LNCAP (cell line): ENCODE measurements at regions not wholly inside any gene's neighbourhood (a gene's known extent, or its start where the extent isn't known, plus 50 kb on each side); places are given as distances from the start of the nearest gene placed in this dataset.

ENCODE experiments used
- TF ChIP-seq, protein P1 (sequence below): fragments of 450-650 bp; IDR thresholded peaks from 2 replicates; pipeline ENCODE4 v1.5.1; 2017; ENCODE audit warnings: mild to moderate bottlenecking

DNA sequence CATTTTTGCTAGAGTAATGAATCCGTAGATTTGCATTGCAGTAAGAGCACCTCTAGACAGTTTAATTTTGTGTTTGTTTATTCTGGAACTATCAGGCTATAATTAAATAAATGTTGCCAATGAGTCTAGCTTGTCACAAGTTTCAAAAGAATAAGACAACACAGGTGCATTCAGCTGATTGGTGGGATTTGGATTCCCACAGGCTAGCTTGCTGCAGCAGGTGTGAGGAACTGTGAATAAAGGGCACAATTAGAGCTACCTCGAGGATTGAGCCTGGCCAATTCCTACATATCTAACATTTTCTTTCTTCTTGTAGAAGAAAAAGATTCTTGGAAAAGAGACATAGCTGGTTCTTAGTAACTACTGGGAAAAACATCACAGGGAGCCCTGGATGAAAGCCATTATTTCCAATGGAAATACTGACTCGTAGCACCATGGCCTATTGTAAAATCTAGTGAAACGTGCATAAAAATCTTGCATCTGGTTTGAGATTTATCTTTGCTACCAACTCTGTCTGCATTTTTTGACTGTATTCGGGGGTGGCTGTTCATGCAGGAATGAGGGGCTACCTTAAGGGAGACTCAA, 360.9 kb downstream of the FGF9 start:
- TF ChIP-seq, protein P1, sequence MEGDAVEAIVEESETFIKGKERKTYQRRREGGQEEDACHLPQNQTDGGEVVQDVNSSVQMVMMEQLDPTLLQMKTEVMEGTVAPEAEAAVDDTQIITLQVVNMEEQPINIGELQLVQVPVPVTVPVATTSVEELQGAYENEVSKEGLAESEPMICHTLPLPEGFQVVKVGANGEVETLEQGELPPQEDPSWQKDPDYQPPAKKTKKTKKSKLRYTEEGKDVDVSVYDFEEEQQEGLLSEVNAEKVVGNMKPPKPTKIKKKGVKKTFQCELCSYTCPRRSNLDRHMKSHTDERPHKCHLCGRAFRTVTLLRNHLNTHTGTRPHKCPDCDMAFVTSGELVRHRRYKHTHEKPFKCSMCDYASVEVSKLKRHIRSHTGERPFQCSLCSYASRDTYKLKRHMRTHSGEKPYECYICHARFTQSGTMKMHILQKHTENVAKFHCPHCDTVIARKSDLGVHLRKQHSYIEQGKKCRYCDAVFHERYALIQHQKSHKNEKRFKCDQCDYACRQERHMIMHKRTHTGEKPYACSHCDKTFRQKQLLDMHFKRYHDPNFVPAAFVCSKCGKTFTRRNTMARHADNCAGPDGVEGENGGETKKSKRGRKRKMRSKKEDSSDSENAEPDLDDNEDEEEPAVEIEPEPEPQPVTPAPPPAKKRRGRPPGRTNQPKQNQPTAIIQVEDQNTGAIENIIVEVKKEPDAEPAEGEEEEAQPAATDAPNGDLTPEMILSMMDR: no peak

DNA sequence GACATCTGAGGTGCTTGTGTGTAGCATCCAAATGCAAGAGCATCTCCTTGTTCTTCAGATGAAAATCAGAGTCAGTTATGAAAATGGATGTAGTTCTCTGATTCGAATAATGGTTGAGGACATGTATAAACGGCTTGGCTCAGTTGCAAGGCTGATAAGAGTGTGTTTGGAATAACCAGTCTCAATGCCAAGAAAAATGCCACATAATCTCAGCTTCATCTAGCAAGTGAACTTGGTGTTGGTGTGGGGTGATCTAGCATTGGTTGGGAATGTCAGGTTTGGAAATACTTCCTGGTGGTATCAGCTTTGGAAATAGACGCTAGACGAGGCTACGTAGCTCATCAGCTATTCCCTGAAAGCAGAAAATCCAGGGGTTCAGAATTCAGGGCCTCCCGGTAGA, 362.0 kb downstream of the FGF9 start:
- TF ChIP-seq, protein P1: no peak

DNA sequence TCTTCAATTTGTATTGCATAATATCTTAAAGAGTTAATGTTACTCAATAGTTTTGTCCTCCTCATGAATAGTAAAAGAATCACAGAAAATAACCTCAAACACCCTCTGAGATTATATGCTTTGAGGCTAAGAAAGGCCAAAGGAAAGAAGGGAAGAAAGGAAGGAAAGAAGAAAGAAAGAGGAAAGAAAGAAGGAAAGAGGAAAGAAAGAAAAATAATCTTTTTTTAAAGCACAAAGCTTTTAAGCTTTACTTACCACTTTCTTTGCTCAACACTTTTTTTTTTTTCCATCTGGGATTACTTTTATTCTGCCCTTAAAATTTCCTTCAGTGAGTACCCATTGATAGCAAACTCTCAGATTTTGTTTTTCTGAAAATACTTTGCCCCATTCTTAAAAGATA, 369.1 kb downstream of the FGF9 start:
- TF ChIP-seq, protein P1: no peak

DNA sequence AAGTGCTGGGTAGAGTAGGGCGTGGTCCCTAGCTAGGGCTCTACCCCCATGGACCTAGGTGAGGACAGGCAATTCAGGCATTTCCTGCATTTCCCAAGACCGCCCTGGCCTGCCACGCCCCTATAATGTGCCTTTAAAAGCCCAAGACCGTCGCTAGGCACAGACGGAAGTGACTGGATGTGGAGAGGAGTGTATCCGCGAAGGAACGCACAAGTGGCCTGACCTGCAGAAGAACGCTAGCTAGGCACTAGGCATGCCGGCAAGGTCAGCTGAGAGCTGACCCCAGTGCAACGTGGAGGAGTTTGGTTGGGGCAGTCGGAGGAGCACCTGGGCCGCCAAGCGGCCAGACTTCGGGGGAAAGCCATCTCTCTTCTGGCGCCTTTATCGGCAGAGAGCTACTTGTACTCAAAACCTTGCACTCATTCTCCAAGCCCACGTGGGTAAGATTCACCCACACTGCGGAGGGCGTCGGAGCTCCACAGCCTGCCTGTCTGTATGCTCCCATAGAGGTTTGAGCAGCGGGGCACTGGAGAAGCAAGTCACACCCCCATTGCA, 370.0 kb downstream of the FGF9 start:
- TF ChIP-seq, protein P1: no peak

DNA sequence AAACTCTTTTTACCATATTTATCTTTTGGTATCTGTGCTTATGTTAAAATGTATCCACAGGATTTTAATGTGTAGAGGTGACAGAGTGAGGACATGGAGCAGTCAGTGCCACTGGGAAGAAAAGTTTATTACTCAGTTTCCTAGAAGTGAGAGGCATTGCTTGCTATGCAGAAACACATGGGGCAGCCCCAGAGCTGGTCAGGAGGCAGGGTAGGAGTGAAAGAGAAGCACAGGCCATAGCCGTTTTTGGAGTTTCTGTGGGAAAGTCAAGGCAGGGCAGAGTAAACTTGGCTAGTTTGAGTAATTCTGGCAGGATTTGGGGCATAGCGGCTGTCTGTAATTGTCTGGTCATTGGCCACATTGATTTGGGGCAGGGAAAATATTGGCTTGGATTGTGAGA, 370.9 kb downstream of the FGF9 start:
- TF ChIP-seq, protein P1: no peak

DNA sequence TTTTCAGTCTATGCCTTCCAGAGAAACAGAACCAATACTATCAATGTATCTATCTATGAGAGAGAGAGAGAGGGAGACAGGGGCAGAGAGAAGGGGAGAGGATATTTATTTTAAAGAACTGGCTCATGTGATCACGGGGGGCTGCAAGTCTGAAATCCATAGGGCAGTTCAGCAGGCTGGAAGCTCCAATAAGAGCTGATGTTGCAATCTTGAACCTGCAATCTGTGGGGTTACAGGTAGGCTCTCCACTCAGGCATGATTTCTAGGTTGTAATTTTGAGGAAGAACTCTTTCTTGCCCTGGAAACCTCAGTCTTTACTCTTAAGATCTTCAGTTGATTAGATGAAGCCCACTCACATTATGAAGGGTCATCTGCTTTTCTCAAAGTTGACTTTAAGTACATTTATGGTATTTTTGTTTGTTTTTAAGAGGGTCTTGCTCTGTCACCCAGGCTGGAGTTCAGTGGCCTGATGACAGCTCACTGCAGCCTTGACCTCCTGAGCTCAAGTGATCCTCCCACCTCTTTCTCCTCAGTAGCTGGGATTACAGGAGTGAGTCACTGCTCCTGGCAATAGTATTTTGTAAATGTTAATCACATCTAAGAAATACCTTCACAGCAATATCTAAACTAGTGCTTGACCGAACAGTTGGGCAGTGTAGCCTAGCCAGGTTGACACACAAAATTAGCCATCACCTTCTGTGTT, 376.4 kb downstream of the FGF9 start:
- TF ChIP-seq, protein P1: no peak

DNA sequence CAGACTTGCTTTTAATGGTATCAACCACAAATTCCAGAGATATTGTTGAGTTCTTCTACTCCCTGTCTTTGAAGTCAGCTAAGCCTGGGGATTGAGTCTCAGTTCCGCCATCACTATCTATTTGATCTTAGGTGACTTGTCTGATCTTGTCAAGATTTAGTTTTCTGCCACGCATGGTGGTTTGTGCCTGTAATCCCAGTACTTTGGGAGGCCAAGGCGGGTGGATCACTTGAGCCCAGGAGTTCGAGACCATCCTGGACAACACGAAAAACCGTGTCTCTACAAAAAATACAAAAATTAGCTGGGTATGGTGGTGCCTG, 376.9 kb downstream of the FGF9 start:
- TF ChIP-seq, protein P1: no peak
